ENCODE measurements at regions not wholly inside any gene's neighbourhood (a gene's known extent, or its start where the extent isn't known, plus 50 kb on each side); places are given as distances from the start of the nearest gene placed in this dataset.

DNA sequence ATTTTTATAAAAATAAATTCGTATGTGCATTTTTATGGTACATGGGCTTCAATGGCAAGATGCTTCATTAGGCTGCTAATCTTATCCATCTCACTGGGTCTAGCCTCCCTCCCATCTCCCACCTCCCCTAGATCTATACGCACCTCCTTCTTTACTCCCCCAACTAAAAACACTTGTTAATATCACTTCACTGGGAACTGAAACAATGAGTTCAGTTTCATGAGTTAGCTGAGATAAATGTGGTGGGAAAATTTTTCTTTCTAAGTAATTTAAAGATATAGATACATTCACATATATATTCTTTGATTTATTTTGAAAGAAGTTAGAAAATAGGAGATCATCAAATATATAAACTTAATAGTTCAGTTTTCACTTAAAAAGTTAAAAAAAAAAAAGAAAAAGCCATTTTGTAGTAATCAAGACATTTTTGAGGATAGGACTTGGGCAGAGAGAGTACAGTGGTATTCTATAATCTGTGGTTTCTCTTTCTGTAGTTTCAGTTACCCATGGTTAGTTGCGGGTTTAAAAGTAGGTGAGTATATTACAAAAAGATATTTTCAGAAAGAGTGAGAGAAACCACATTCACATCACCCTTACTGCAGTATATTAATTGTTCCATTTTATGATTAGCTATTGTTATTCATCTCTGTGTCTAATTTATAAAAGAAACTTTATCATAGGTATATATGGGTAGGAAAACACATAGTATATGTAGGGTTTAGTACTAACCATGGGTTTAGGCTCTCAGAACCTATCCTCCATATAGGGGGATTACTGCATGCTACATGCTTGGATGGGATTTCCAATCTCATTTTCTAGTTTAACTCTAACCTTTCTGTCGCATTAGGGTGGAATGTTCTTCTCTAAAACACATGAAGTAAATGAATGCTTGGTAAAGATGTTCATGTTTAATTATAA lies 316.0 kb upstream of the CBLB start:
- DNase-seq: no peak

DNA sequence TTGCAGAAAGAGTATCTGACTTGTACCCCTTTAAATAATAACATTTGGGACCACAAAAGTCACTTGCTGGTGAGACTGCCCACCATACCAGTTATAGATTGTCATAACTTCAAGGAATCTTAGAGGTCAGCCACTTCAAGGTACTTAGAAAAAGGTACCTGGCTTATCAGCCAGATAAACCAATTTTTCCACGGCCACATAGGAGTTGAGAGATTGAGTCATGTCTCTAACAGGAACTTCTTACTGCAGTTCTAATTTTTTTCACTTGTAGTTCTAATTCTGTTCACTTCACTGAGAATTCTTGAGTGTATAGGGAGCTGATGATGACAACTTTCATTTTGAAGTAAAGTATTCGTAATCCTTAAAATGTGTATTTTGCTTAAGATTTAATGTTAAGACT lies 317.1 kb upstream of the CBLB start:
- no peak for DNase-seq

DNA sequence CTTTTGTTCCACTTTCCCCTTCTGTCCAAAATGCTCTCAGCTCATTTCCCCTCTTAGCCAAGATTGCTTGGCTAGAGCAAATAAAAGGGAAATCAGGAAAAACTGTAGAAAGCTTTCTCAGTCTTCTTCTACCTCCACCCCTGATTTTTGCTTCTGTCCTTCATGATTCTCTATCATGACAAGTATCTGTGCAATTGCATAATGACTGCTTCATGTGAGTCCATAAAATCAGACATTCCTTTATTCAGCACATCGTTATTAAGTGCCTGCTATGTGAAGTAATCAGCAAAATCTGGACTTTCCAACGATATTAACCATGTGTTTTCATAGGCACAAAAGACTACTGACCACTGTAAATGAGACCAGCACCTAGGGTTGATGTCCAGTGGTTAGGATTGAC lies 321.5 kb upstream of the CBLB start:
- no peak for DNase-seq

GRCh38 chr3:106191211-106191610 lies 322.4 kb upstream of the CBLB start:
- no peak for DNase-seq

GRCh38 chr3:106191913-106192312 lies 323.1 kb upstream of the CBLB start:
- DNase-seq: no peak

GRCh38 chr3:106193876-106194275 lies 325.1 kb upstream of the CBLB start:
- DNase-seq: no peak

DNA sequence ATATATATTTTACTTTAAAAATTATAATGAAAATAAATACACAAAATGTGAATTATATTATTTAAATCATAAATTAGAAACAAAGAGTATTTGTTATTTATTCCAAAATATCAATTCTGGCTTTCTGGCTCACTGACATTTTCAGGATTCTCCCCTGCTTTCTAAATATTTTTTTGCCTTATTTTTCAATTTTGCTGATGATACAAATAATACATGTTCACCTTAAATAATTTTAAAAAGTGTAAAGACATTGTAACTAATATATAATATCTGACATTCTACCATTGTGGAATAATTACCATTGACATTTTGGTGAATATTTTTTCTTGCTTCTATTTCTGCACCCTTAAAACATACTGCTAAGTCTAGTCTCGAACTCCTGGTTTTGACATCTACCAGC lies 325.9 kb upstream of the CBLB start:
- no peak for DNase-seq

DNA sequence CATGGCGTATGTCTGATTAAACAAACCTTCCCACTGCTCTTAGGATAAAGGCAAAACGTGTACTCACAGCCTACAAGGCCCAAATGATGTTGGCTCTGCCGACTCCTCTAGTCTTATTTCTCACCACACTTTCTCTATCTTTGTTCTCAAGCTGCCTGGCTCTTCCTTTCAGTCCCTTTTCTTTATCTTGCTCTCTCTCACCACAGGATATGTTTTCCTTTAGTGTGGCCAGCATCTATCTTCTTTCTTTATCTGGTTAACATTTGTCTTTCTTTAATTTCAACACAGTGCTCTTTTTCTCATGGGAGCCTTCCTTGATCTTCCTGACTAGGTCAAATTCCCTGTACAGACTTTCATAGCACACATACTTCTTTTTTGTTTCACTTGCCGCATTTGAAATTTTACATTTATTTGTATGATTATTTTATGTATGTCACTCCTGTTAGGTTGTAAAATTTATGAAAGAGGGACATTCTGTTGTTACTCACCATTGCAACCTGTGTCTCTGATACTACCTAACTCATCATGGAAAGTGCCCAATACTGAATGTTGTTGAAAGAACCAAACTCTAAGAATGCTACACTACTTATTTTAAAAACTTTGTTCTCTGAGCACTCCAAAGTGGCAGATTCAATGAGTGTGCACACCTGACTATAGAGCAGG lies 328.9 kb upstream of the CBLB start:
- no peak for DNase-seq

DNA sequence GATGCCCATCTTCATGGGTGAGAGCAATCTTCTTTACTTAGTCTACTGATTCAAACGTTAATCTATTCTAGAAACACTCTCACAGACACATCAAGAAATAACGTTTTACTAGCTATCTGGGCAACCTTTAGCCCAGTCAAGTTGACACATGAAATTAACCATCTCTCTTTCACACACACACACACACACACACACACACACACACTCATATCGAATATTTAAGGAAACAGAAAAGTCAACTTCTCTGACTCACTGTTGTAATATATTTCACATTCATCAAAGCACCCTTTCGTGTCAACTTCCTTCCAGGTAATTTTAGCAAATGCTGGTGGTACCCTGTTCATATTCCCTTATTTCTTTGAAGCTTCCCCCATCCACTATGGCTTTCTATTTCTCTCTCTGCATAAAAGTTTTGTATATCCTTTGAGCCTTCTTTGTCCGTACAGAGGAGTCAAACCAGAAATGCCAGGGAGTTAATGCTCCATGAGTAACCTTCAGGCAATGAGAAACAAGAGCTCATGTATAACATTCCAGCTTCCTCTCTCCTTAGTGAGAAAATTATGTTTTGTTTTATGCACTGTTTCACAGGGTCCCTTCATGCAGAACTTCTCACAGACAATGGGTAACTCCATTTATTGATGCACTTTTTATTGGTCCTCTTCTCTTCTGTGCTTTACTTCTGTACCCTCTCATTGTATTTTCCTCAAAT lies 335.5 kb upstream of the CBLB start:
- DNase-seq: no peak

DNA sequence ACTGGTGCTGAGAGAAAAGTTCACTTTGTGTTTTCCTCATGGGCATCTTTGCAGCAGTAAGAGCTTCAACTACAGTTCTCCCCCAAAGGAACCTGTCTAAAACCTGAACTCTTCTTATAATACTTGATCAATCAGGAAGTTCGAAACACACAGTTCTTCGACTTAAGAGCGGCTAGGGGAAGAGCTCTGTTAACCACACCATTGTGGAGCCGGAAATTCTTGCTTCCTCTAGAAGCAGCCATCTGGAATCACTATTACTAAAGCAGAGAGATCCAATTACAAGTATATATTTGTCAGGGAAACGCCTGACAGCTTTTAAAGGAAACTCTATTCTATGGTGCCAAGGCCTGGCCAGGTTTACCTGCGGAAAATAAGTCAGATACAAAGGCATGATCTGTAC lies 337.3 kb upstream of the CBLB start:
- DNase-seq: peak in 1 of 2 experiments; percentile 18

DNA sequence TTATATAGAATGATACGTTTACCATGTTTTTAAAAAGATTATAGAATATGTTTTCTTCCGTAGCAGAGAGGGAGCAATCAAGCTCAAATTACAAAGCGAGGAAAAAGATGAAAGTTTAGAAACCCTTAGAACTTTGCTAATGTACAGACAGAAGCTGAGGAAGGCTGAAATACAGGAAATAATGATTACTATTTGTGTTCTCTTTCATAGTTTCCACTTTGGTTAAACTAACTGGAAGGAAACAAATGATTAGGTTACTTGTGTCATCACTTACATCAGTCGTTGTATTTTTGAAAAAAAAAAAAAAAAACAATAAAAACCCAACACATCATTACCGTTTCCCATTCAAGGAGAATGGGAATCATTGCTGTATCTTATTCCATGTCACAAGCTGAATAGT lies 337.8 kb upstream of the CBLB start:
- no peak for DNase-seq

GRCh38 chr3:106208251-106208650 lies 339.4 kb upstream of the CBLB start:
- no peak for DNase-seq

GRCh38 chr3:106208967-106209366 lies 340.2 kb upstream of the CBLB start:
- no peak for DNase-seq

DNA sequence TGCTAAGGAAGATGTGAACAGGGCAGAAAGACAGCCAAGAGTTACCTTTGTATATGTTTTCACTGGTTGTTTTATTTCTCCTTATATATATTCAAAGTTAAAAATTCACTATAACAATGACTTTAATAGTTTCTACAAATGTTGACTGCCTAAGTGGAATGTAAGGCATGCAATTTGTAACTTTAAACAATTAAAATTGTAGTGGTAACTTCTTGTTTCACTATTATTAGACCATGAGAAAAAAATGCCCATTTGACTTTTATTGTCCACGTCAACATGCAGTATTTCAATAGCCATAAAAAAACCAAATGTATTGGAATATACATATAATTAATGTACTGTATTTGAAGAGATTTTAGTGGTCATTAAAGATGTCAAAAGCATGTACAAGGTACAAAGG lies 340.7 kb upstream of the CBLB start:
- no peak for DNase-seq

- DNase-seq: no peak
Measured at GRCh38 chr3:106210923-106211322, 342.1 kb upstream of the CBLB start.

DNA sequence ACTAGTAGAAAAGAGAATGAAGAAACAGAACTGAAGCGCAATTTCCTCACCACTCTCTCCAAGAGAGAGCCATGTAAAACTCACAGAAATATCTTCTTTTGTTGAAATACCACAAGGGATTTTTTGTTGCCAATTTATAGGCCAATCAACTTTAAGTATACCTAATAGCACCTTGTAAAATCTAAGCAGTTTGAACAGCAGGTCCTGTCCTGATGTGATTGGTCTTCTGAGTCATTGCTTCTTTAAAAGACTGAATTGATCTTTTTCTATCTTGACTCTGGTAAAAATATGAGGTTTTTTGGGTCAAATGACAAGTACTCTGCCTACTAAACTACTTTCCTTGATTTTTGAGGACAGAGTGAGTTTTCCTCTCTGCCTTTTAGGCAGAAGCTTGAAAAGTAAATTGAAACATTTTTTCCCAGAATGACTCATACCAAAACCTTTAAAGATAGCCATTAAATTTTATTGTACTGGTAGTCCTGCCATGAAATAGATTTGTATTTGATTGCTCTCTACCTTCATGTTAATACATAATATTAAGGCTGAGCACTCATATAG lies 343.9 kb upstream of the CBLB start:
- DNase-seq: no peak

- DNase-seq: no peak
Measured at GRCh38 chr3:106213954-106214353, 345.1 kb upstream of the CBLB start.

DNA sequence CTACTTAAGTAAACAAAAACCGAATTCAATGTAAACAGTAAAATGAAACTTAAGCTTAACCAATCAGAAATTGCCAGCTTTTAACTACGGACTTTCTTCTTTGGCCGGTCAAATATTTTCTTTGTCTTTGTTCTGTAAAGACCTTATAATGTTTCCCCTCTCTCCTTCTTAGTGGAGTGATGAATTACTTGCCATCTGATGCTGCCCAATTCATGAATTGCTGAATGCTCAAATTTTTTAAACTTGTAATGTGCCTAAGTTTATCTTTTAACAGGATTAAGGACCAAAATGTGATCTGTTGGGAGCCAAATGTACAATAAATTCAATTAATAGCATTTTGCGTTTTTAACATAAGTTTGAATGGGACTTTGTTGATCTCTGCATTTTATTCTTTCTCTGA lies 345.8 kb upstream of the CBLB start:
- no peak for DNase-seq

DNA sequence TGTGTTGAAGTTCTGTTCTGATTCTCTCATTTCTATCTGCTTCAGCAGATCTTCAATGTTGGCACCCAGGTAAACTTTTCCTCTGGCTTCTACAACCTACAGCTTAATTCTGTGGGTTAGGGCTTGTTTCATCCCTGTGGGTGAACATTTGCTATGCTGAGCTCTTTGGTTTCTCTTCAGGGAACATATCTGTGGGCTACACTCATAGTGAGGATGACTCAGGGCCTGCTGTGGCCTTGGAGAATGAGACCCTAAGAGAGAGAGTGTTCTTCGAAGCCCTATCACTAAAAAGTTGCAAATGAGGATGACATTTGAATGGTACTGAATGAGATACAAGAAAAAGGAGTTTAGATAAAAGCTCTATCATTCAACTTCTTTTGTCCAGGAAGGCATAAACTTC lies 346.2 kb upstream of the CBLB start:
- peak; percentile 29 to 51 for DNase-seq

GRCh38 chr3:106217745-106218144 lies 348.9 kb upstream of the CBLB start:
- DNase-seq: no peak

- DNase-seq: no peak
Measured at GRCh38 chr3:106227068-106227467, 358.3 kb upstream of the CBLB start.

DNA sequence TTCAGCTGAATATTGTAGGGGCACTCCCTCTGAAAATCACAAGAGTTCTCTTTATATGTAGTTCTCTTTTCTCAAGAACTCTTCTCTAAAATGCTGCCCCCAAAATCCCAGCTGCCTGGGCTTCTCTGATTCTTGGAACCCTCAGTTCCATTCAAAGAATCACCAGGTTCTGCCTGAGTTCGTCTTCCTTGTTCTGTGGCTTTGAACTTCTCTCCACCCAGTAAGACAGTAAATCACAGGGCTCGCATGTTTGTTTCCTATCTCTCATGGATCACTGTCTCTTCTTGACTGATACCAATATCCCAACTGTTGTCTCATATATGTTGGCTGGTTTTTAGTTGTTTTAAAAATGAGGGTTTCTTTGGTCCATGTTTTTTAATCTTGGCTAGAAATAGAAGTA lies 359.5 kb upstream of the CBLB start:
- DNase-seq: no peak

- DNase-seq: no peak
Measured at GRCh38 chr3:106229495-106230278, 360.9 kb upstream of the CBLB start.

Measured in activated CD4-positive, alpha-beta T cell treated with anti-CD3 and anti-CD28 coated beads, Interleukin-2, amount 50 U/mL, for 48 hours (primary cell).